ENCODE measurements at regions not wholly inside any gene's neighbourhood (a gene's known extent, or its start where the extent isn't known, plus 50 kb on each side); places are given as distances from the start of the nearest gene placed in this dataset.

GRCh38 chr3:137944593-137944992, 65.4 kb upstream of the CLDN18 start:
- intact Hi-C loops (cut with DNase I; ENCODE audit: low total_unique reads): loop anchor here (10.0 kb wide), 1 partner anchor 840 kb away; no protein-coding TSS in a partner anchor
- Histone ChIP-seq H3K27me3 (no peaks in the 10 kb centered on the region), H3K4me1 (no peaks in the 10 kb centered on the region), H3K36me3 (no peaks in the 10 kb centered on the region), H3K9me3 (no peaks in the 10 kb centered on the region), H3K4me3 (no peak overlapping the region), H3K27ac (no peak overlapping the region)
- no peak for DNase-seq
- TF ChIP-seq CTCF (IDR thresholded peaks at IDR 0.05): no peak

DNA sequence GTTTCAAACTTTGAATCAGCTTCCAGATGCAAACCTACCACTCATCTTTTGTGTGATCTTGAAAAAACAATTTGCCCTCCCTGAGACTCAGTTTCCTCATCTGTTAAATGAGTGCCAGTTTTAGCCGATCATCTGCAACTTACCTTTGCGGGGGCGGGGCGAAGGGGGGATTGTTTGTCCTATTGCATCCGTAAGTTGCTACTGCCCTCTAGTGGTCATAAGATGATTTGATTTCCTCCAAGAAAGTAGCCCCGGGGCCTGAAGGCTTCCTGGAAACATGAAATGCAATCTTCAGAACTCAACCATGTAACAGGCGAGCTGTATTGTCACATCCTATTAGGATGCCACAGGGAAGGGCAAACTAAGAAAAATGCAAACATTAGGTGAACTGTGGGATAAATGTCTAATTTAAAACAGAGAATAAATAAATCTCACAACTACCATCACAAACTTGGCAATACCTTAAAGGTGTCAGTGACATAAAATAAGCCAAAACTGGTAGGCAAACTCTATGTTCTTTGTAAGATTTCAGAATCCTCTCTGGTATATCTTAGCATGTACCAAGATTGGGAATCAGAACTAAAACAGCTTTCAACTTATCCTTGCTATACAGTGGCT, 63.5 kb upstream of the CLDN18 start:
- Histone ChIP-seq H3K4me1 (no peaks in the 10 kb centered on the region), H3K4me3 (no peak overlapping the region), H3K36me3 (no peaks in the 10 kb centered on the region), H3K27me3 (no peaks in the 10 kb centered on the region), H3K27ac (no peak overlapping the region), H3K9me3 (no peaks in the 10 kb centered on the region)
- peak in 1 of 2 donors; percentile 20 for DNase-seq
- TF ChIP-seq CTCF (IDR thresholded peaks at IDR 0.05): peak; percentile 40 to 47
- intact Hi-C loops (cut with DNase I; ENCODE audit: low total_unique reads): loop anchor here (10.0 kb wide), 1 partner anchor 842 kb away; no protein-coding TSS in a partner anchor

DNA sequence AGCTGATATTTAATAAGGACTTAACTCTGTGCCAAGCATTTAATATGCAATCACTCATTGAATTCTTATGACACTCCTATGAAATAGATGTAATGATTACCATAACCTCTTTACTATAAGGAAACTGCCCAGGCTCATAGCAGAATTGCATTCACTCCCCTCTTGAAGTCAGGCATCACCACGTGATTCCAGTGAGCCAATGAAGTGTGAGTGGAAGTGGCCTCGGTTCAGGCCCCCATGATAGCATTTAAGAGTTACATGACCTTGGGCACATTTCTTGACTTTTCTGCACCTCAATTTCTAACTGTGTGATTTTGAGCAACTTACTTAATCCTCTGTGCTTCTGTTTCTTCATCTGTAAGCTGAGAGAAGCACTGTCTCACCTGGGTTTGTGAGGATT, 62.8 kb upstream of the CLDN18 start:
- no peaks in the 10 kb centered on the region for H3K4me1 ChIP-seq
- H3K27me3 ChIP-seq: no peaks in the 10 kb centered on the region
- H3K9me3 ChIP-seq: no peaks in the 10 kb centered on the region
- no peak overlapping the region for H3K27ac ChIP-seq
- no peak for TF ChIP-seq CTCF (IDR thresholded peaks at IDR 0.05)
- no peak for DNase-seq
- H3K4me3 ChIP-seq: no peak overlapping the region
- H3K36me3 ChIP-seq: no peaks in the 10 kb centered on the region
- intact Hi-C loops (cut with DNase I; ENCODE audit: low total_unique reads): loop anchor here (10.0 kb wide), 1 partner anchor 842 kb away; no protein-coding TSS in a partner anchor

DNA sequence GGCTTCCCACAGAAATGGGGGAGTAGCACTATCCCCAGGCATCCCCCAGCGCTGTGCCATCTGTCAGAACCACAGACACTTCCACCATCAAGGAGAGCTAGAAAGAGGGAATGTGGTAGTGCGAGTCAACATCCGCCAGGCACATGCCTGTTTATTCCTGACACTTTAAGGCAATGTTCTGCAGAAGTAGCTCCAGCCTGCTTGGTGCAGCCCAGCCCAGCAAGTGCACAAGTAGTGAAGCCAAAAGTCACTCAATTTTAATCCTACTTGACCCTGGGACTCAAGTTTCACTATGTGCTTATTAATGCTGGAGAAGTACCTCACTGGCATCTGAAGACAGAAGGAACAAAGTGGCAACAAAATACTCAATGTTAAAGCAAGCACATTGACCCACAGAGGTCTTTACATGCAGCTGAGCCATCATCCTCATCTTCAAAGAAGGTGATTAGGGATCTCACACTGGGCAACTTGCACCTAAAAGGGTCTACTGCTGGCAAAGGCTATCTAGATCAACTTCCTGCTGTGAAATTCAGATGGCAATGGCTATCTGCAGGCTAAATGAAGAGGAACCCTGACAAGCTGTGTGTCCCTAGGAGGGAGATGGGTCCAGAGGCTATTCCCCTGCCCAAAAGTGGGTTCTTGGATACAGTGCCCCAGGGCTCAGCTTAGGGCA, 61.4 kb upstream of the CLDN18 start:
- DNase-seq: no peak
- Histone ChIP-seq H3K4me3 (no peak overlapping the region), H3K9me3 (no peaks in the 10 kb centered on the region), H3K27ac (no peak overlapping the region), H3K4me1 (no peaks in the 10 kb centered on the region), H3K36me3 (no peaks in the 10 kb centered on the region), H3K27me3 (no peaks in the 10 kb centered on the region)
- intact Hi-C loops (cut with DNase I; ENCODE audit: low total_unique reads): loop anchor here (10.0 kb wide), 1 partner anchor 844 kb away; no protein-coding TSS in a partner anchor
- no peak for TF ChIP-seq CTCF (IDR thresholded peaks at IDR 0.05)

GRCh38 chr3:137958636-137959035, 51.3 kb upstream of the CLDN18 start:
- Histone ChIP-seq H3K27ac (no peak overlapping the region), H3K36me3 (no peaks in the 10 kb centered on the region), H3K9me3 (no peaks in the 10 kb centered on the region), H3K4me3 (no peak overlapping the region), H3K4me1 (no peaks in the 10 kb centered on the region), H3K27me3 (no peaks in the 10 kb centered on the region)
- DNase-seq: no peak
- no peak for TF ChIP-seq CTCF (IDR thresholded peaks at IDR 0.05)
- intact Hi-C loops (cut with DNase I; ENCODE audit: low total_unique reads): no loop called here
